ENCODE measurements at regions not wholly inside any gene's neighbourhood (a gene's known extent, or its start where the extent isn't known, plus 50 kb on each side); places are given as distances from the start of the nearest gene placed in this dataset.
"Not testable (repeated sequence)": the region's sequence is repeated elsewhere in the genome, so short reads cannot be mapped to it uniquely, and the experiment has no call there.

DNA sequence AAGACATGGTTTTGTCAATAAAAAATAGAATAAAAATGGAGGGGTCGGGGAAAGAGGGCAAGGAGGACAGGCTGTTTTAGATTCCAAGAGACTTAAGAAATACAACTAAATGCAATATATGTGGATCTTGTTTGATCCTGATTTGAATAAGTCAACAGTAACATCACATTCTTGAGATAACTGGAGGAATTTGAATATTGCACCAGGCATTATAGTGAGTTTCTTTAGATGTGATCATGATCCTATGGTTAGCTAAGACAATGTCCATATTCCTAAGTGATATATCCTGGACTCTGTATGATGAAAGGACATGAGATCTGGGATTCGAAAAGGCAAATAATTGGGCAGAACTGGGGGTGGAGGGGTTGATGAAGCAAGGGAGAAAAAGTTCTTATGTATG is 311.8 kb downstream of the PLPP3 start:
- no peak for DNase-seq (ENCODE audit: low read depth in 2 of 2)

GRCh38 chr1:56266359-56266758 is 313.0 kb downstream of the PLPP3 start:
- DNase-seq (ENCODE audit: low read depth in 2 of 2): no peak

GRCh38 chr1:56265216-56265615 is 314.1 kb downstream of the PLPP3 start:
- DNase-seq (ENCODE audit: low read depth in 2 of 2): no peak

GRCh38 chr1:56263908-56264307 is 315.5 kb downstream of the PLPP3 start:
- no peak for DNase-seq (ENCODE audit: low read depth in 2 of 2)

- no peak for DNase-seq (ENCODE audit: low read depth in 2 of 2)
Measured at GRCh38 chr1:56258371-56258770, 321.0 kb downstream of the PLPP3 start.

GRCh38 chr1:56257726-56258125 is 321.6 kb downstream of the PLPP3 start:
- no peak for DNase-seq (ENCODE audit: low read depth in 2 of 2)

DNA sequence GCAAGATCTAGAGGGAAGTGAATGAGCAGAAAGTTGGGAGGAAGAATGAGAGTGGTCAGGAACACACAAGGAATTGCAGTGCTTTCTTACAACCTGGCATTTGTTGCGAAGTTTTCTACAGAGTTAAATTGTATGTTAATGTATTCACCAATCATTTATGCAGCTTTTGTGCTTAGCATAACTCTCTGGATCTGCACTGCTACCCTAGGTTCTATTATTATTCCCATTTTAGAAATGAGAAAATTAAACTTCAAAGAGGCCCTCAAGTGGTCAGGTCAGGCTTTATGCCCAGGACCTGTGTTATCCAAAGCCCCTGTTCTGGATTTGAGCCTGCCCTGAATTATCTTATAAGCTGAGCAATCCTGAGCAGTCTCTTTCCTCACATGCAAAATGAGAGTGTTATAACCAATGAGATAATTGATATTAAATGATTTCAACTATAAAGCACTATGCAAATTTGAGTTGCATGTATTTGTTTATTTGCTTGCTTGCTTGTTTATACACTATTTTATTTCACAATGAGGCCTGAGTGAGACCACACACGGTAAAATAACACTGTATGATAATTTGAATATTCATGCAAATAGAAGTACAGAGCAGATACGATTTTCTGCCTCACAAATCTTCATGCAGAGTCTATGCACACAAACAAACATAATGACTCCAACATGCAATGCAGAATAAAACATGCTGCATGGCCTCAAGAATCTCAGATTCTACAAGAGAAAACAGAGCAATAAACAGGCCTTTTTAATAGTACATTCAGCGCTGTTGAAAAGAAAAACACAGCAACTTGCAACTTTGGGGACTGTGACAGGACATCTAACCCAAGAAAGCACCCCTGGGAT is 323.0 kb downstream of the PLPP3 start:
- DNase-seq (ENCODE audit: low read depth in 2 of 2): no peak

- no peak for DNase-seq (ENCODE audit: low read depth in 2 of 2)
Measured at GRCh38 chr1:56255516-56256152, 323.7 kb downstream of the PLPP3 start.

- no peak for DNase-seq (ENCODE audit: low read depth in 2 of 2)
Measured at GRCh38 chr1:56254130-56254529, 325.2 kb downstream of the PLPP3 start.

GRCh38 chr1:56250809-56251208 is 328.6 kb downstream of the PLPP3 start:
- DNase-seq (ENCODE audit: low read depth in 2 of 2): no peak

DNA sequence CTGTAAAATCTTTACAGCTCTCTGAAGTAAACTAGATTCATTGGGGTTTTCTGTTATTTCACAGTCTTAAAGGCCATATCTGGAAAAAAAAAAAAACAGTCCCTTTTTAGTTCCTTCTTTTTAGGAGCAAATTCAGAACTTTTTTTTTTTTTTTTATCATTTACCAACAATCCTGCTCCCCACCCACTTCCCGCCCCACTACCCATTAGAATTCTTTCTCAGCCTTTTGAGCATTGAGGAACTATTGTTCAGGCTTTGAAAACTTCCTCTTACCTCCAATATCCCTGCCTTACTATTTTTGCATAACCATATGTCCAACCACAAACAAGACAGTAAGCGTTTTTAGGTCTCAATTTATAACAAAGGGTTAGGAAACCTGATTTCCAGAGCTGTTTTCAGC is 330.1 kb downstream of the PLPP3 start:
- DNase-seq (ENCODE audit: low read depth in 2 of 2): no peak

GRCh38 chr1:56248138-56248537 is 331.2 kb downstream of the PLPP3 start:
- DNase-seq (ENCODE audit: low read depth in 2 of 2): no peak

GRCh38 chr1:56246726-56247125 is 332.6 kb downstream of the PLPP3 start:
- not testable (repeated sequence) for DNase-seq (ENCODE audit: low read depth in 2 of 2)

GRCh38 chr1:56240400-56240799 is 339.0 kb downstream of the PLPP3 start:
- DNase-seq (ENCODE audit: low read depth in 2 of 2): no peak

DNA sequence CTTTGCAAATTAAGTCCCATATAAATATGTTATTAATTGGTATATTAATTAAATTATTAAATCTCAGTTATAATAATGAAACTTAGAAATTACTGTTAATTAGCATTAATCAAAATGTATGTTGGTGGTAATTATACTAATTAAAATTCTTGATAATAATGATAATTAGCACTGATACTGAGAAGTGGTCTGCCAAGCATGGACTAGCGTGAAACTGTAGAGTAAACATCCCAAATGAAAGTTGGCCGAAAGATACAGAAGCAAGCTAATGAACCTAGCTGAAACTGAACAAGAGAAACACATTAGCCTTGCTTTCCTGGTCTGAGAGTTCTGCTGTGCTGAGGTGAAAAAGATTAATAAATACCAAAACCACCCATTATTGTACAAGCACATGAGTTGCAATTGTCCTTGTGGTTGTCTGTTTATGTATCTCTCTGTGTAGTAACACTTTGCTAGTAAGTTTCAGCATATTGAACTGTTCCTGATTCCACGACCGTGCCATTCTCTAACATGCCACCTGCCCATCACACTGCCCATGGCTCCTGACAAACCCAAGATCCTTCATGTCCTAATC is 341.8 kb downstream of the PLPP3 start:
- DNase-seq (ENCODE audit: low read depth in 2 of 2): no peak

- no peak for DNase-seq (ENCODE audit: low read depth in 2 of 2)
Measured at GRCh38 chr1:56236688-56237087, 342.7 kb downstream of the PLPP3 start.

- no peak for DNase-seq (ENCODE audit: low read depth in 2 of 2)
Measured at GRCh38 chr1:56235909-56236510, 343.4 kb downstream of the PLPP3 start.

- no peak for DNase-seq (ENCODE audit: low read depth in 2 of 2)
Measured at GRCh38 chr1:56229186-56229585, 350.2 kb downstream of the PLPP3 start.

DNA sequence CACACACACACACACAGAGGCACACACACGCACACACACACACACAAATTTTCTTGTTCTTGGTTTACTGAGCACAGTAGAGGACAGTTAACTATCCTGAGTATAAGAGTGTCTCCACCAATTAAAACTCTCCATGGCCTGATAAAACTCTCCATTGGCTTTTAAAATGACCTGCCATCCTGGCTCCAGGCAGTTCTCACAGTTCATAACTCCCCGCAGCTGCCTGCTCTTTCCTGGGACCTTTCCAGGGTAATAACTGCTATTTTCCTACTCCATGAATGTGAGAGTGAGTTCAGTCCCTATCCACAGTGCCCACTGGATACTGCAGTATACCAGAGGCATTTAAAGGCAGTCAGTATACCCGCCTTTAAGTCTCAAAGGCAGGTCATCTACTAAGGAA is 351.5 kb downstream of the PLPP3 start:
- no peak for DNase-seq (ENCODE audit: low read depth in 2 of 2)

- DNase-seq (ENCODE audit: low read depth in 2 of 2): no peak
Measured at GRCh38 chr1:56227401-56227800, 352.0 kb downstream of the PLPP3 start.

GRCh38 chr1:56225964-56226815 is 353.2 kb downstream of the PLPP3 start:
- no peak for DNase-seq (ENCODE audit: low read depth in 2 of 2)

DNA sequence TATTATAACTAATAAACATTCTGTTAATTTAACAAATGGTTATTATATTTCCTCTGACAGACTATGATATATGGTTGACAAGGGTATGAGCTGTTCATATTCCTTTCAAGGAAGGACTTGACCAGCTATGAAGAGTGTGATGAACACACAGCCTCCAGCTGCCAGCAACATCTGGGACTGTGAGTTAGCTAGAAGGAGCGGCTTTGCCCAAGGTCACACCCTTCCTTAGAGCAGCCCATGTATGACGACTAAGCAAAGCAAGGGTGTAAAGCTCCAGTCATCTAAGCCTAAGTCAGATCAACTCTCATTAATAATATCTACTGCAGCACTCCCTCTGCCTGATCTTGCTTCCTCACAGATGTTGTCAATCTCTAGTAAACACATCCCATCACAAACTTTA is 355.4 kb downstream of the PLPP3 start:
- DNase-seq (ENCODE audit: low read depth in 2 of 2): no peak
